ENCODE measurements at regions not wholly inside any gene's neighbourhood (a gene's known extent, or its start where the extent isn't known, plus 50 kb on each side); places are given as distances from the start of the nearest gene placed in this dataset.

DNA sequence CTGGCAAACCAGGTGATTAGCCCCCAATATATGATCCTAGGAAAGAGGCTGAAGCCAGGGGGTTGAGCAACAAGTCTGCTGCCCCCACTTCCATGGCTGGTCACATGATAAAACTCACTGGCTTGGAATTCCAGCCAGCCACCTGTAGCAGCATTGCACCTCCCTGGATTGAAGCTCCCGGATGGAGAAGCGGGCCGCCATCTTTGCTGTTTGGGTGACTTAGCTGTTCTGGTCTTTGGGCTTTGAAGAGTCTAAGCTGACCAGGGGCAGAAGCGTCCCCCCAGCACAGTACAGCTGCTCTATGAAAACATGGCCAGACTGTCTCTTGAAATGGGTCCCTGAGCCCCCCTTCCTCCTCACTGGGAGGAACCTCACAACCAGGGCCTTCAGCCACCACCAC is 610.2 kb downstream of the ANXA1 start:
- TF ChIP-seq, protein P1, sequence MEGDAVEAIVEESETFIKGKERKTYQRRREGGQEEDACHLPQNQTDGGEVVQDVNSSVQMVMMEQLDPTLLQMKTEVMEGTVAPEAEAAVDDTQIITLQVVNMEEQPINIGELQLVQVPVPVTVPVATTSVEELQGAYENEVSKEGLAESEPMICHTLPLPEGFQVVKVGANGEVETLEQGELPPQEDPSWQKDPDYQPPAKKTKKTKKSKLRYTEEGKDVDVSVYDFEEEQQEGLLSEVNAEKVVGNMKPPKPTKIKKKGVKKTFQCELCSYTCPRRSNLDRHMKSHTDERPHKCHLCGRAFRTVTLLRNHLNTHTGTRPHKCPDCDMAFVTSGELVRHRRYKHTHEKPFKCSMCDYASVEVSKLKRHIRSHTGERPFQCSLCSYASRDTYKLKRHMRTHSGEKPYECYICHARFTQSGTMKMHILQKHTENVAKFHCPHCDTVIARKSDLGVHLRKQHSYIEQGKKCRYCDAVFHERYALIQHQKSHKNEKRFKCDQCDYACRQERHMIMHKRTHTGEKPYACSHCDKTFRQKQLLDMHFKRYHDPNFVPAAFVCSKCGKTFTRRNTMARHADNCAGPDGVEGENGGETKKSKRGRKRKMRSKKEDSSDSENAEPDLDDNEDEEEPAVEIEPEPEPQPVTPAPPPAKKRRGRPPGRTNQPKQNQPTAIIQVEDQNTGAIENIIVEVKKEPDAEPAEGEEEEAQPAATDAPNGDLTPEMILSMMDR (IDR thresholded peaks at IDR 0.05) = no peak
- TF ChIP-seq POLR2A (IDR thresholded peaks at IDR 0.05) = no peak

Data from testis (tissue), 2 donors.